Ureter (tissue), 1 donor: ENCODE measurements at regions not wholly inside any gene's neighbourhood (a gene's known extent, or its start where the extent isn't known, plus 50 kb on each side); places are given as distances from the start of the nearest gene placed in this dataset.

Experiments used
- DNase-seq: peaks from one replicate; pipeline ENCODE4 v3.0.0-alpha.2; 2020; ENCODE audit warnings: low spot score
- donor health status: DM: yes; HTN: yes; CAD: no.

DNA sequence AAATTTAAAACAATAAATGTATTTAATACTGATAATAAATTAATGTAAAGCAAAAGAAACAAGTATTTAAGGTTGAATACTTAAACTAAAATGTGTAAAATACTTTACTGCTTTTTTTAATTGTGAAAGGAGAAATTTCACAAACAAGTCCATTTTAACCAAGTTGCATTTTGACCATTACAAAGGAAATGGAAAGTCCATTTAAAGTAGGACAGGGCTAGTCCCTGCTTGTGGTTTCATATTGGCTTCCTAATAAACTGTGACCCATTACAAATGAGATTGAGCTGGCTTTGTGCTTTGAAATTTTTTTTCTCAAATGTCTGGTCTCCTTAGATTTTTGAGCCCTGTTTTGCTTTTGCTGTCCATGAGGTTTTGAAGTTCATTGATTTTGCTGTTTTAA, 527.6 kb downstream of the MAFB start:
- DNase-seq, result no peak

DNA sequence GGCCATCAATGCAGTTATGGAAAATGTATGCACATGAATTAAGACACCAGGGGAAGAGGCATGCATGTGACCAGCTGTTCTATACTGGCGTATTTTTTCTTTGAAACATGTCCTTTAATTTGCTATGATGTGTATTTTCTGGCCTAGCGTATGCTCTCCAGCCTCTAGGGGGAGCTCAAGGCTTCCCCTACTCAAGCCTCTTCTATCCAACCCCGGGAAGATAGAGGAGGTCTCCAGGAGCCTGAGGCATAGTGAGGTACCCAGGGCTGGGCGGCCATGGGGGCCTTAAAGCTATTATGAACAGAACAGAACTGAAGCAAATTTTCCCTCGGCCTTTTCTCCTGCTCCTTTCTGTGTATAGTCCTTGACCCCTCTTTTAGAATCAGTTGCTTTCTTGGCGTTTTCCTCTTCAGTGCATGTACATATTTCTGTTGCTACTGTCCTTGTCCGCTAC, 528.9 kb downstream of the MAFB start:
- DNase-seq, result peak; percentile 44

DNA sequence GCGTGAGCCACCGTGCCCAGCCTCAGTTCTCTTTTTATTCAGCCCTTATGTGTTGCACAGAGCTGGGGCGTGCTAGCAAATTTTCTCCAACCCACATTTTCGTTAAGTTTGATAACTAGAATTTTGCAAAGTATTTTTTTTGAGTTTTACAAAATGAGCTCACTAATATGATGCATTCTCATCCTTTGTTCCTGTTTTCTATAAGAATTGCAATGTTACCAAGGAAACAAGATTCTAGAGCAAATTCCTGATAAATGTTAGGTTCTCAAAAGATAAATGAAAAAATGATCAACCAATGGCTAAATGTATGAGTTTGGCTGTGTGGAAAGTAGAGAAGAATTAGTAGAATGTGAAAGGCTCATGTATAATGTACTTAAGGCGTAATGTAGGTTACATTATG, 529.8 kb downstream of the MAFB start:
- no peak for DNase-seq

DNA sequence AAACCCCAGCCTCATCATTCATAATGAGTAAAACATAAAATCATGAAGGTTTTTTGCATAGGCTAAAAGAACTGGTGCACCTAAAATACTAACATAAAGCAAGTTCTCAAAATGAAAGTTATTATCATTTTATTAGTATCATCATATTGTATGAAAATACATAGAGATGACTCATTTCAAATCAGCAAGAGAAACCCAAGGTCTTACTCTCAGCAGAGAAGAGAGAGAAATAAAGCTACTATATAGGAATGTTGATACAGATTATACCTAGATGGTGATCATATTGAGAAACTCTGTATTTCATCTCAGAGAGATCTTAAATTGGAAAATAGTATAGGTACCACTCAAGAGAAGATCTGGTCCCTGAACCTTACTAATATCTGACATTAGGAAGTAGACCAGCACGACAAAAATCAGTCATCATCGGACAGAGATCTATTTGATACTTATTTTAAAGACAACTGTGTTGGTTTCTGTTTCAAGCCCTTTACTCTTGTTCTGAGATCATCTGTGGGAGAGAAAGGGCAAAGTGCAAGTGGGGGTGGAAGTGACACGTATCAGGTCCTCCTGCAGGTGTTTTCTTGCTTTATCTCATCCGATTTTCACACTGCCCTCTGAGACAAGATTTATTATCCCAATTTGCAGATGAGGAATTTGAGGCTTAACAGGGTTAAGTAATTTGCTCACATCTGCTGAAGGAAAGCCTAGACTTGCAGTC, 532.3 kb downstream of the MAFB start:
- DNase-seq, result no peak

DNA sequence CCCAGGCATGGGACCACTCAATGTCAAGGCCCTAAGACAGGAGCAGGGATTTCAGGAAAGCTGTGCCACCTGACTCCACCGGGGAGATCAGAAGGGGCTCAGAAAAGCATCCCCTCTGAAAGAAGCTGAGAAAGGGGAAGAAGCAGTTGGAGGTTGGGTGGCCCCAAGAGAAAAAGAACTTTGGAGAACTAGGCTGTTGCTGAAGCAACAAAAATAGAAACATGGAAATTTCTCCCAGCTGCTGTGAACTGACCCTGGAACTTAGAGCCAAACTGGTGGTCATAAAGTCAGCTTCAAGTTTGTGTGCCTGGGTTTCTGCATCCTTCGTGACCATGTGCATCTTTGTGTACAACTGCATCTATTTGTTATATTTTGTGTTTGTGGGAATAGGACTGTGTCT, 534.5 kb downstream of the MAFB start:
- no peak for DNase-seq

DNA sequence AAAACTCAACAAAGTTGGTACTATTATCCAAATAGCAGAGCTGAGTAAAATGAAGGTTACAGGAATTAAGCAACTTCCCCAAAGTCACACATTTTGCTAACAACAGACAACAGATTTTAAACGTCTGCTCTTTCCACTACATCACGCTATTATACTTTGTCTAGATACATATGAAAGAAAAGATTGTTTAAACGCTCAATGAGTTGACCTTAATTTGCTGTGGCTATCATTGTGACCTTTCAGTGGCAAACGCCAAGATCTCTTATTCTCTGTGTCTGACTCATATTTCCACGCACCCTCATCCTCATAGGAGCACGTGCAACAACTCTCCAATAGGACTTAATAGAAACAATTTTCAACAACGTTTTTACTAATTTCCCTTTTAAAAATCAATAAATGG, 540.1 kb downstream of the MAFB start:
- no peak for DNase-seq

DNA sequence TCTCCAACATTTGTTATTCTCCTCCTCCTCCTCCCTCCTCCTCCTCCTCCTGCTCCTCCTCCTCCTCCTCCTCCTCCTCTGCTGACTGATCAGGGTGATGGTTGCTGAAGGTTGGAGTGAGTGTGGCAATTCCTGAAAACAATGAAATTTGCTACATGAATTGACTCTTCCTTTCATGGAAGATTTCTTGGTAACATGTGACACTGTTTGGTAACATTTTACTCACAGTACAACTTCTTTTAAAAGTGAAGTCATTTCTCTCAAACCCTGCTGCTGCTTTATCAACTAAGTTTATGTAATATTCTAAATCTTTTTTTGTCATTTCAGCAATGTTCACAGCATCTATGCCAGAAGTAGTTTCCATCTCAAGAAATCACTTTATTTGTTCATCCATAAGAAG, 543.0 kb downstream of the MAFB start:
- no peak for DNase-seq

DNA sequence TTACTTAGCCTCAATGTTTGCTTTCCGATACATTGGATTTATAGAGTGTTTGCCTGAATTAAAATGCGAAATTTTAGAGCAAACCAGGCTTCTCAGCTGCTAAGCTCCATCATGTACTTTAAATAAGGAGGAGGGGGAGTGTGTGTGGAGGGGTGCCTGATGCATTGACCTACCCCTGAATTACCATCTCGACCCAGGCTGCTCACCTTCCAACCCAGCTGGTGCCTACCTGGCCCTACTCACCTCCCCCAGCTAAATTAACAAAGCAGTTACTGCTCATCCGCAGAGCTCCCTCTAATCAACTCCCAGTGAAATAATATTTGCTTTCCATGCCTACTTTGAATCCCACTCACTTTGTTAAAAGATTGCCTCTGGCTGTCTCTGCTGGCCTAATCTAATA, 544.5 kb downstream of the MAFB start:
- DNase-seq, result no peak

DNA sequence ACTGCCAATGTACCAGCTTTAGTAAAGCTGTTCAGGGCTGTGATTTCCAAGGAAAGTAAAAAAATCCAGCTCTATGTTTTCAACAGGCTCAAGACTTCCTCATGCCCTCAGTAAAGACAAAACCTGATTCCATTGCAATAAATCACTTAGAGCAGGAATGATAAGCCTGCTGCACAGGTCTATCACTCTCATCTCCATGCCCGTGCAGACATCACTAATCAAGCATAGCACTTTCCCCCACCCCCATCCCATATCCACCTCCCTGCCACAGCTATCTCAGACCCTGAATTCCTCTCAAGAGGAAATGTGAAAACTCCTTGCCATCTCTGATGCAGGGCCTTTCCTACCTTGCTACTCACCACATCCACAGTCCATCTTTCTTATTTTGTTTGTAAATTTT, 554.9 kb downstream of the MAFB start:
- DNase-seq, result no peak

DNA sequence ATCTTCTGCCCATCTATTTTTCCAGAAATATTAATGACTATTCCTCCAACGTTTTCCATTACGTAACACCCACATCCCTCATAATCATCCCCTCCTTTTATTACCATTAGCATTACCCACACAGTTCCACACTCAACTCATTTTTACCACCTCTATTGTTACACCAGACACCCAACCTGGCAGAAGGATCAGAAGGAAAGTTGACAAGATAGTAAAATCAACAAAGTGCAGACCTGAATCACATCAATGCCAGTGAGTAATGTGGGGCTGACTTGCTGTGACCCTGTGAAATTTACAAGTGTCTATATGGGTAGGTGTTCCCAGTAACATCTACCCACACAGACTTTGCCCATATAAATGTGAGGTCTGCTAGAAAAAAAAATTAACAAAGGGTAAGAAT, 568.2 kb downstream of the MAFB start:
- no peak for DNase-seq

DNA sequence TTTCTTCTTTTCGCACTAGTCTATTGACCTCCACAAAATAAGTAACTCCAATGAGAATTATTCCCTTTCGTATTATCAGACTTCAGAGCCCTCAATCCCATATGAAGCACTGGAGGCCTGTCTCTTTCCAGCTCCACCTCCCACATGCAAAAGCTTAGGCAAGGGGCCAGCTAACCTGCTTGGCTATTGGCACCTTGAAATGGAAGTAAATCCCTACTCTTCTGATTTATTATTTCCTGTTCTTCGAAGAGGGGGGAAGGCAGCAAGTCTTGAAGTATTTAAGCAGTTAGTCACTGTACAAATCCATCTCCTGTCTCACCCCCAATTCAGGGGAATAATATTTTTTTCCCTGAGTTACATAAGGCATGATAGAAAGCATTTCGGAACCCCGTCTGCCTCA, 577.8 kb downstream of the MAFB start:
- no peak for DNase-seq

DNA sequence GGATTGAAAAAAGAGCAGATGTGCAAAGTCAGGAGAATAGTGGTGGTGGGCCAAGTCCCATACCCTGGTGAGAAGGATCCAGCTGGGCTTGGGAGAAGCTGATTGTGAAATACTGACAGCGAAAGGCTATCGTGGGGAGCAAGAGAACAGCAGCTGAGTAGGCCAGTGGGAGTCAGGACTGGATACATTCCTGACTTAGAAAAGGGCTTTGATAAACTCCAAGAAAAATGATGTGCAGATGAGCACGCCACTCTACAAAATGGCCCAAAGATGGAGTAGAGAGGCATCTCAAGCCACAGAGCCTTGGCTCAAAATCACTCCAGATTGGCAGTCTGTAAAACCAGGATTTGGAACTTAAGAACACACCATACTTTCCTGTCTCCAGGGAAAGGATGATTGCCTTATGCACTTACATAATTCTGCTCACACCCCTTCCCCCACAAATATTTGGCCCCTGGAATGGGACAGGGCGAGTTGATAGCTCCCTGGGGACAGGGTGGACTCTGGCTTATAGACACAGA, 578.7 kb downstream of the MAFB start:
- no peak for DNase-seq

DNA sequence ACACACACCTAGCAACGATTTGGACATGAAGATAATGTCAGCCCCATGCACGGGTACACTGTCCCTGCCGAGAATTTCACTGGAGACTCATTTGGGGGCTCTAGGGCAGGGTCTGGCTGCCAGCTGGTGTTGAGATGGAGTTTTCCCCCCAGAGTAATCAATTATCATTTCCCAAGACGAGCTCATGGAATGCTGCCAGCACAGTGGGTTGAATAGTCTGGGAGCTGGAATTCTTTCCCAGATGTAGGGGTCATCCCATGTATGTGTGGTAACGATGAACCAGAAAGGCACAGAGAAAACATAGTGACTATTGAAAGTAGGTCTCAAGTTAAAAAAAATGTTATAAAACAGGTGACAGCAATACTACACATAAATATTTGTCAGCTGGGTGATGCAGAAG, 579.9 kb downstream of the MAFB start:
- no peak for DNase-seq

DNA sequence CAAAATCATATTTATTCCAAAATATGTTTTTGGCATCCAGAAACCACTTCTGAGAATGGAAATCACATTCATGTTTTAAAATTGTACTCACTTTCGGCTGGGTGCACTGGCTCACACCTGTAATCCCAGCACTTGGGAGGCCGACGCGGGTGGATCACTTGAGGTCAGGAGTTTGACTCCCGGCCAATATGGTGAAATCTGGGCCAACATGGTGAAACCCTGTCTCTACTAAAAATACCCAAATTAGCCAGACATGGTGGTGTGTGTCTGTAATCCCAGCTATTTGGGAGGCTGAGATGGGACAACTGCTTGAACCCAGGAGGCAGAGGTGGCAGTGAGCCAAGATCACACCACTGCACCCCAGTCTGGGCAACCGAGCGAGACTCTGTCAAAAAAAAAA, 580.7 kb downstream of the MAFB start:
- no peak for DNase-seq

DNA sequence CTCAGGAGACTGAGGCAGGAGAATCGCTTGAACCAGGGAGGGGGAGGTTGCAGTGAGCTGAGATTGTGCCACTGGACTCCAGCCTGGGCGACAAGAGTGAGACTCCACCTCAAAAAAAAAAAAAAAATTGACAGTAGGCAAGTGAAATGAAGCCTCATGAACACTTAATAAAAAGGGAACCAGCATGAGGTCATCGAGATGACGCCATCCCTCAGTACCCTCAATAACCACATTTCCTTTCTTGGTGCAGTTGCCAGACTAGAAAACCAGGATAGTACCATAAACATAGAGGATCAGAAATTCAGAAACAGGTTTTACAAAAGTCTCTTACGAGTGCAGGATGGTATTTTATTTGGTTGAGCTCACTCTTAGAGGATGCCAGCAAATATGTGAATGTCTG, 584.1 kb downstream of the MAFB start:
- no peak for DNase-seq

DNA sequence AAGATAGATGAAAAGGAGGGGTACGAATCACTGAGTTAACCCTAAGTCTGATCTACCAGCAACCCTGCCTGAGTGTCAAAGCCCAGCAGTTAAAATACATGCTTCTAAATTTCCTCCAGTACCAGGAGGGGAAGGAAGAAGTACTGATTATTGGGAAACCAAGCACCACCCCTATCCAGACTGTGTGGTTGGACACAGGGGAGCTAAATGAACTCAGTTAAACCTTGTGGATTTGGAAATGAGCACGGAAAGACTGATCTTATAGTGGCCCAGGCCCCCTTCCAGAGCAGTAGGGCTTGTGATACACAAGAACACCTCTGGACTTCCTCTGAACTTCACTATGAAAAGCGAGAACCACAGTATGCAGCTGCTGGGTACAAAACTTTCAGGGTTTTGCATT, 585.6 kb downstream of the MAFB start:
- DNase-seq, result no peak

DNA sequence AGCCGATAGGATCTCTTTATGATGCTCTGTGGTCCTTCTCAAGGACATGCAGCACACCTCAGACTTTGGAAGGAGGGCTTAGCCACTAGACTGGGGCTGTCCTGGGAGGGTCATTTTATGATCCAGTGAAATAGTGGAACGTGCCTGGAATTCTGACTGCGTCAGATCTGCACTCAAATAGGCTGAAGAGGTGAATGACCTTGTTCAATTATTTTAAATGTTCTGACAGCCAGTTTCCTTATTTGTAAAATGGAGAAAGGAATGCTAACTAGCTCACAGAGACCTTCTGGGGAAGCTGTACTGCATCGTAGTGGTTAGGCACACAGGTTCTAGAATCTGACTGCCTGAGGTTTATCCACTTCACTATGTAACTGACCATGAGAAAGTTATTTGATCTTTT, 587.5 kb downstream of the MAFB start:
- no peak for DNase-seq

DNA sequence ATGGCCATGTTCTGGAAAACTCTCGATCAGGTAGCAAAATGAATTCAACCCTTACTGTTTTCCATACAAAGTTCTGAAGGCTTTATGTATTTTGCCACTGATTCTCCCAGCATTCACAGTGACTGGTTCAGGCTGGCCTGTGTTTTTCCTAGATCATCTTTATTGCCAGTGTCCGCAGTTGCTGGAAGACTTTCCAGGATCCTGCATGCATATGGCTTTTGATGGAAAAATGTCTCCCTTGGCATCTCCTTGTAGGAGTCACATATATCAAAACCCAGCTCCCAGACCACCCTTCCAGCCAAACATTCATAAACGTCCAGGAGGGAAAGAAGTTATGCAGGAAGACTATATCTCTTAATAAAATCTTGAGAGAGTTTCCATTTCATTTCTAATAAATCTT, 588.8 kb downstream of the MAFB start:
- DNase-seq, result no peak

DNA sequence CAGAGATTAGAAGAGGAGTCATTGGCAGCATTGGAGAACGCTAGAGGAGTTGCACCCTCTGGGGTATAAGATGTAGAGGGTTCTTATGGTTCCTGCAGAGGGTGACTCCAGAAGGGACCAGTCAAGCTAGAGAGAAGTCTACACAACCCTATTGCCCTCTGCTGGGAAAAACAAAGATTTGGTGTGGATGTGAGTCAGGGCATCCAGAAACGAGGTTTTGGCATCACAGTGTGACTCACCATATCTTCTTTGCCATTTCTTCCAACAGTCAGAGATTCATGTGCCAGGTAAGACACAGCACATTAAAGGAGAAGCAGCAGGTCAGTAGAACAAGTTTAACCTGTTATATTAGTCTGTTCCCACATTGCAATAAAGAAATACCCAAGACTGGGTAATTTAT, 598.8 kb downstream of the MAFB start:
- no peak for DNase-seq

DNA sequence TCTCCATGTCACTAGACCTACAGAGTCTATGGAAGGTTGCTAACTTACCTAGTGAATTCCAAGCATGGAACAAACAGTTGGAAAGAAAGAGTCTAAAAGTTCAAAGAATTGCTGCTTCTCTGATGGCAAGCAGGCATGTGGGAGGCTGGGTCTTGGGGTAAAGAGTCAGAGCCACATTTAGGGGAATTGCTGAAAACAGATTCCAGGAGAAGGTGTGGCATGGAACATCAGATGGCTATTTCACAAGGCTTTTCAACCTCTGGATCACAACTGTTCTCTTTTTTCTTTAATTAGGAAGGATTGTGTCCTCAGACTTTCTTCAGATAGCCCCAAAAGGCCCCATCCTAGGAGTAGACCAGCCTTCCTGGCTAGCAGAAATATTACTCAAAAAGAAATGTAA, 601.5 kb downstream of the MAFB start:
- DNase-seq, result no peak

DNA sequence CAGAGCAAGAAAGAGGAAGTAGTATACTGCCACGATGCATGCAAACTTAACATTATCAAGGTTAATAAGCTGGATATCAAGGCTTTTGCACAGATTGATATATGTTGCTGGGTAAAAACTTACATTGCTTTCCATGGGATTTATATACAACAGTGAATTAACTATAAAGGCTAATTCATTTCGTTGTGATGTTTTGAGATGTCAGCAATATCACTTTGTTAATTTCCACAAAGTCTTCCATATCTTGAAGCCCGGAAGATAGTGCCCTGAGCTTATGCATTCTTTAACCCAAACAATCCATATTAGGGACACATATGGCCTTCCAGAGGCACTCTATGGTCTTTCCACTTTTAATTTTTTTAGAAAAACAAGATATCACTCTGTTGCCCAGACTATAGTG, 603.5 kb downstream of the MAFB start:
- DNase-seq, result no peak

DNA sequence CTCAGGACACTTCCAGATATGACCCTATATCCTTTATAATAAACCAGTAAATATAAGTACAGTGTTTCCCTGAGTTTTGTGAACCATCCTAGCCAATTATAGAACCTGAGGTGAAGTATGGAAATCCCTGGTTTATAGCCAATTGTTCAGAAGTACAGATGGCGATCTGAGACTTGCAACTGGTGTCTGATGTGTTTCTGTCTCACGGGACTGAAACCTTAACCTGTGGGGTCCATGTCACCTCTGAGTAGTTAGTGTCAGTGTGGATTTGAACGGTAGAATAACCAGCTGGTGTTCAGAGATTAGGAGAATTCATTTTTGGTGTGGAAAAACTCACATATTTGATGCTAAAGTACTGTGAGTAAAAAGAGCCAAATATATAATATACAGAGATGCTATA, 606.6 kb downstream of the MAFB start:
- DNase-seq, result no peak

DNA sequence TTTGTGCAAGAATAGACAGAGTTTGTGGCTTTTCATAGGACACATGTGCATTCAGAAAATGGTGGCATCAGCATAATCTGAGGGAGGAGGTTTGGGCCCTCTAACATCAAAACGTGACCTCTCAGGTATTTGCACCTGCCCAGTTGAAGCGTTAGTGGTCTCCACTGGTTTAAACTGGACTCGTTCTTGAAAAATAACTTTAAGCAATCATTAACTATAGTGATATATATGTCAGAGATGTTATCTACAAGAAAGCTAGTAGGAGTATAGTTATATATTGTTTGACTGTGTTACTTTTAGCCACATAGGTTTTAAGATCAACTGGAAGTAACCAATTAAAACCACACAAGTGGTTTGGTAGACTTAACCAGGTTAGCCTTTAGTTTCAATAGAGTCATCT, 607.4 kb downstream of the MAFB start:
- no peak for DNase-seq

DNA sequence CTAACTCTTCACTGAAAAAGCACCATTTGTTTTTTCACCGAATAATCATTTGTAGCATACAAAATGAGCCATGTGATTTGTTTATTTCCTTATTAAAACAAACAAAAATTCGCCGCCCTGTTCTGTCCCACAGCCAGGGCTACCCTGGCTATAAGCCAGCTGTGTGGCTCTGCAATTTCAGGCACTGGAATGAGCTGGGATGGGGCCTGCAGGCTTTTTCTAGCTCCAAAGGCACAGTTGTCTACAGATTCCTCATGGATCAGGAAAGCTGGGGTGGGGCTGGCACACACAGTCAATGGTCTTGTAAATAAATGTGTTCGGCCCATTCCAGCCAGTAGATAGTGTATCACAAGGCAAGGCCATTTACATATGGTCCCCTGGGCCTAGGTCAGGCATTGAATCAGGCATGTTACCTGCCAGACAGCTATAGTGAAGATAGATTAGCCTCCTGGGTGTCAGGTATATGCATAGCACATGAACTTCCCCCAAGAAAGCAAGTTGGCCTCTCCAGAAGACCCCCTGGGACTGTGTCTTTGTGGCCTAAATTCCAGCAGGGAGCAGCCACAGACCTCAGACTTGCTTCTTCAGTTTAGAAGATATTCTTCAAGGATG, 608.9 kb downstream of the MAFB start:
- no peak for DNase-seq
